GM19035 (cell line): ENCODE measurements at regions not wholly inside any gene's neighbourhood (a gene's known extent, or its start where the extent isn't known, plus 50 kb on each side); places are given as distances from the start of the nearest gene placed in this dataset.

Experiments
- ATAC-seq: cut with Tn5 transposase; IDR thresholded peaks from one replicate; pipeline ENCODE4 v1.9.1; 2021; ENCODE audit not compliant: unreplicated experiment

DNA sequence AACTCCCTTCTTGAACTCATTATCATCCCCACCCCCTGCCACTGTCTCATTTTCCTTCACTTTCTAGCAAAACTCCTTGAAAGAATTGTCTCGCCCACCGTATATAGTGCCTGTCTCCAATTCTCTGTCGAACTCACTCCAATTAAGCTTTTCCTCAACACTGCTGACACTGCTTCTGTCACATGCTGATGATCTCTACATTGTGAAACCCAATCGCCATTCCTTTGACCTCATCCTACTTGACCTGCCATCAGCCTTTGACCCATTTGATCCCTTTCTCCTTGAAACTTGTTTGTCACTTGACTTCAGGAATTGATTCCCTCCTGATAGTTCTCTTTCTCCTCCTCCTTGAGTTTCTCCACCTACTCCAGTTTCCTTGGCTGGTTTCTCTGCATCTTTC, 54.8 kb downstream of the CCDC71L start:
- no peak for ATAC-seq

DNA sequence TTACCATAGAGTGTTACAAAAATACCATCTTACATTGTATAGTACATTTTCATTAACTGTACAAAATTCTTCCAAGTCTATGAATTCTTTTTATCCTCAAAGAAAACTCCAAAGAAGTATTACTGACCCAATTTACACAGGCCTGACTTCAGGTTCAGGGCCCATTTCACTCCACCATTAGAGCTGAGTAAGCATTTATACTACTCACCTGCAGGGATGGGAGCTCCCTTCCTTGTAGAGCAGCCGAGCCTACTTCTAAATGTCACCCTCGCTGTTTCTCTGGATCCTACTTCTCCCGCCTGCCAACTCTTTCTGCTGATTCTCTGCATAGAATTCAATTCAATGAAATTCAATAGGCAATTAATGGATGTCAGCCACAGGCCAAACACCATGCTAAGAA, 56.0 kb downstream of the CCDC71L start:
- ATAC-seq = no peak

DNA sequence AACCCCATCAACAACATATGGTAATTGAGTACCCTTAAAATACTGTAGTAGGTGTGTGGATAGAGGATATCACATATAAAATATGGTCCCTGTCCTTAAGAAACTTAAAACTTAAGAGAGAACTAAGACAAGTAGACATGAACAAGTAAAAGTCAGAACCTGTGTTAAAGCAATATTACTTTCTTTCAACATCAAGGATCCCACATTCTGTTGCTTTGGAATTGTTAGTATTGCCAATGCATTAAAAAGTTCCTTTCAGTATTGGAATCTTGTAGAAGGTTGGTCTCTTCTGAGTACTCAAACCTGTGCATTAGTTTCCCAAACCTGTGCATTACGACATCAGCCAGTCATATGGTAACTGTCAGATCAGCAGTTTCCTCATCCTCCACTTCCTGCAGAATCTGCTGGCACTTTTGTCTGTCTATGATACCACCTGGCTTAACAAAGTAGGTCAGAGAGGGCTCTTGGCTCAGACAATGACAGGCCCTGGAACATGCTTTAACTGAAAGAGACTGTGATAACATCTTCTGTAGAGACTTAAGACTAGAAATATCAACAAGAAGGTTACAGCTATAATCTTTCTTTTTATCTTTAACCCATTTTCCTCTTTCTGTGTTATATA, 56.5 kb downstream of the CCDC71L start:
- ATAC-seq = no peak

DNA sequence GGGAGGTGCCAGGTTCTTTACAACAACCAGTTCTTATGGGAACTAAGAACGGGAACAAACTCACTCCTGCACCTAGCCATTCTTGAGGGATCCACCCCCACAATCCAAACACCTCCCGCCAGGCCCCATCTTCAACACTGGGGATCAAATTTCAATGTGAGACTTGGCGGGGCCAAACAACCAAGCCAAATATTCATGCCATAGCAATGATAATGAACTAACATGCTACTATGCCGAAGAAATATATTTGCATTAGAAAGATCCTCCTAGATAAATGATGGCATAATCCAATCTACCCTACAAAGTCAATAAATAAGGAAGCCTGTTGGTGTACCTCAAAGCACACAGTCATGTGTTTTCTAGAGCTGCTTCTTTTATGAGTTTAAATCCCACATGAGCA, 57.6 kb downstream of the CCDC71L start:
- ATAC-seq = no peak

DNA sequence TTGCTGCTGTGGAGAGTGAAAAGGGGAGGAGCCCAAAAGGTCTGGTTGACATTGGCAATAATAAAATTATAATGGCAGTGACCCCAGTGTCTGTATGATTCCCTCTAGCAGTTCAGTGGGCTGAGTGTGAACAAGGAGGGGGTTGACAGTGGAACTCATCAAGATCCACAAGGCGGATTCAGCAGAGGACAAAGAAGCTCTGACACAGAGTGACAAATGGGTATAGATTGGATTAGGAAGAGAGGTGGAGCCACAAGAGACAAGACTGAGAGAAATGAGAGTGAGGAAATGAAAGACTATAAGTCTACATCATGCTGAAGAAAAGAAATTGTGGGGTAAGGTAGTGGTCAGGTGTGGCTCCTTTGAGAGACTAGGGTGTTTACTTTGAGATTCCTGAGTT, 58.9 kb downstream of the CCDC71L start:
- ATAC-seq = no peak

DNA sequence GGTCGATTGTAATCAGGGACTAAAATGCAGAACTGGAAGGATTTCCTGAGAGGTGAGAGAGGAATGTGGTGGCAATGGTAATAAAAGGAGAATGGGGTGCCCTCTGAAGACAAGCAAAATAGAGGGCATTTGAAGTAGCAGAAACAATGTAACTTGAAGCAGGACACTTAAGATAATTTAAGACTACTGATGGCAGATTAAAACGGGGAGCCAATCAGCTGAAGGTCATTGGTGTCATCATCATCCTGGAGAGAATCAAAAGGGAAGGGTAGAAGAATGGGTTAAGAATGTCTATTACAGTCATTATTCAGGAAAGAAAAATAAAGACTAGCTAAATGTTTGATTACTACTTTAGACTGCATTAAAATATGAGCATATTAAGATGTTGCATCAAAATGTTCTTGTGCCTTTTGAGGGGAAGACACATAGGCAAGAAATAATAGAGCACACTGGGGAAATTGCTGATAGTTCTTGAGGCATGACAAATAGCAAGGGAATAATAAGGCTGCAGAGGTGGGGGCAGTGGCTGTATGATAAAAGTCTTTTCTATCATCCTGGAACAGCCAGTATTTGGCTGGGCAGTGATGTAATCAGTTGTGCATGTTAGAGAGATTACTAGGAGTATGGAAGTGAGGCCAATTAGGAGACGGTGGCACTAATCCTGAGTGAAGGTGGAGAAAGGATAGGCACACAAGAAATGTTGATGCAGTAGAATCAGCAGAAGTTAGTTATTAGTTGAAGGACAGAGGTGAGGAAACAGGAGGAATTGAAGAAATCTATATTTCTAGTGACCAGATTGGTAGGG, 60.2 kb downstream of the CCDC71L start:
- ATAC-seq = no peak

DNA sequence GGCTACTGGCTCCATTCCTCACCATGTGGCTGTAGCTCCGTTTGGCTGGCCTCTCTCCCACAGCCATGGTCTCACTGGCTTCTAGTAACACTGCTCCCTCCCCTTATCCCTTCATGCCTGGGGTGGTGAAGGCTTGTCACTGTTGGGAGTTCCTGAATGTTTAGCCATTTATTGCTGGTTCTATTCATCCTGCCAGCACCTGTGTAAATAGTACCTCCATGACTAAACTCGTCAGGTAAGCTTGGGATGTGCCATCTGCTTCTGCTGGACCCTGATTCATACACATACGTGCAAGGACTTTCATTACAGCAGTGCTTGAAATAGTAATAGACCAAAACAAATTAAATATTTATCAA, 61.6 kb downstream of the CCDC71L start:
- ATAC-seq = no peak

DNA sequence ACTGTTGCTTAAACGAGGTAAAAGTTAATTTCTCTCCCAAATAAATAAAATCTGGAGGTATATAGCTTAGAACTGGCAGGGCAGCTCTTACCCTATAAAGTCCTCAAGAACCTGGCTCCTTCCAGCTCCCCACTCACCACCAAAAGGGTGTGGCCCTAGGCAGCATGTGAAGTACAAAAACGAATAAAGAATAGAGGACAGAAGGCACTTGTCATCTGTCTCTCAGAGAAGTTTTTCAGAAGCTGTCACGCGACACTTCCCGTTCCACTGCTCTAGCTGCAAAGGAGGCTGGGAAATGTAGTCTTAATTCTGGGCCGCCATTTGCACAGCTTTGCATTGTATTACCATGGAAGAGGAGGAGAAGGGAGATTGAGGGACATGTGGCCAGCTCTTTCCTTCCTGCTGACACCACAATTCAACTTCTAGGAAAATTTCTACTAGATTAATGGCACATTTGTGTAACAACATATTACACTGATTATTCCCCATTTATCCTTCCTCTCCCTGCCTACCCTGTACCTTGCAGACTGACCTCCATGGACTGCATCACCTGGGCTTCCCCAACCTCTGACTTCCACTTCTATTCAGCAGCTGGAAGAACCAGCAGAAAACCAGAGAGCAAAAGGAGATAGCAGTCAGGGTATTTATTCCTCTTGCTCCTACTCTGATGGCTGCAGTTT, 62.2 kb downstream of the CCDC71L start:
- peak; percentile 99 for ATAC-seq

DNA sequence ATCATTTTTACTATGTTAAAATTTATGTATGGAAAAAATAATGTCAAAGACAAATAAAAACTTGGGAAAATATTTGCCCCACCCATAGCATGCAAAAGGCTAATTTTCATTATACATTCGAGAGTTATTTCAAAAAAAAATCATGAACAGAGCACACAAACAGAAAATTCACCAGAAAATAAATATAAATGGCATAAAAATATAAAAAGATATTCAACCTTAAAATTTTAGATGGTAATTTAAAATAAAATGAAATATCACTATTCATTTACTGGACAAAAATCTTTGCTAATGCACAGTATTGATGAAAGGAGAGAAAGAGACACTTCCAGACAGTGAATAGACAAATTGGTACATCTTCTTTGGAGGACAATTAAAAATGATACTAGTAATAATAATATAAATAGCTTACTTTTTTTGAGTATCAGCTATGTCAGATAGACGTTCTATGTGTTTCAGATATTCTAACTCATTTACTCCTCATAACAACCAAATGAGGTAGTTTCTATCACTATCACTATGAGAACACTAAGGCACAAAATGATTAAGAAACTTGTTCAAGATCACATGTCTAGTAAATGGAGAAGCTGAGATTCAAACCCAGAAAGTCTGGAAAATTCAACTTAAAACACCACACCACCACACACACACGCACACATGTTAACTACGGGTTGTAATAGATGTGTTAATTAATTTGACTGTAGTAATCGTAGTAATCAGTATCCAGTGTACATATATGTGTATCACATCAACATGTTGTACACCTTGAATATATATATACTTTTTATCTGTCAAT, 63.0 kb downstream of the CCDC71L start:
- ATAC-seq = no peak

DNA sequence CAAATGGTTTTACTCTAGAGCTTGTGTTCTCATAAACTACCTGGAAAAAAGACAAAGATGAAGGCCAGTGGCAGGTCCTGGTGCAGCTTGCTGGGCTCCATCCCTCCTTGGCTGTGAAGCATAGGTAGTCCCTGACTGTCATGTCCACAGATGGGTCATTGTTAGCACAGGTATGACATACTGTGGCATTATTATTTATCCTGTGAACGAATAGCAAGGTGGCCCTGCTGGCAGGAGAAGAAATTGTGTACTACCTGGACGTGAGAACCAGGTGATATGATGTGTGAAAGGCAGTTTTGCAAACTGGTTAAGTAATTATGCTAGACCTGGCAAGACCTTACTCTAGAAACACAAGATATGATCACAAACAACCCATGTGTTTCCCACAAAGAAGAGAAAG, 63.9 kb downstream of the CCDC71L start:
- no peak for ATAC-seq

DNA sequence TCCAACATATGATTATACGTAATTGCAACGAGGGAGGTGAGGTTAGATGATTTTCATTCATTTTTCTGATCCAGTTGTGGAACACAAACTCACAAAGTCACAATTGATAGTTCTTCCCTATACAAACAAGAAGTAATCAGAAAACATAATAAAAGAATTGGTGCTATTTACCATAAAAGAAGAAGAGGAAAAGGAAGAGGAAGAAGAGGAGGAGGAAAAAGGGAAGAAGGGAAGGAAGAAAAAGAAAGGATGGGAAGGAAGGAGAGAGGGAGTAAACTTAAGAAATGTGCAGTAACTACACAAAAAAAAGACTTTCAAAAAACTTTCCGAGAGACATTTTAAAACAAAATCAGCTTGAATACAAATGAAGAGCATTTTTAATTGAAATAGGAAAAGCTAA, 65.0 kb downstream of the CCDC71L start:
- no peak for ATAC-seq

DNA sequence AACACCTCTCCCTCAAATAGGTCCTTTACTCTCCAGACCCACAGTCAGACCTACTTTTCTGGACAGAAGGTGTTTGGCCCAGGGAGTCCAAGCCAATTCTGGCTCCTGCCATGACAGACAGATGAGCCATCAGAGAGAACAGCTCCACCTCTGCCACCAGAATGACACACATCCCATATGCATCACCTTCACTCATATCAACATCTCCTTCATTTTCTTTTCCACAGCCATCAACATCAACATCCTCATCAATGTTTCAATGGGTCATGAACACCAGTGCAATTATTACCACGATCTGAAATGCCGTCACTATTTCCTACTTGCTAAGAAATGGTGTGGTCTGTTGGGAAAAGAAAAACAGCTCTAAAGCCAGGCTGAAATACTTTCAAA, 67.9 kb downstream of the CCDC71L start:
- no peak for ATAC-seq

DNA sequence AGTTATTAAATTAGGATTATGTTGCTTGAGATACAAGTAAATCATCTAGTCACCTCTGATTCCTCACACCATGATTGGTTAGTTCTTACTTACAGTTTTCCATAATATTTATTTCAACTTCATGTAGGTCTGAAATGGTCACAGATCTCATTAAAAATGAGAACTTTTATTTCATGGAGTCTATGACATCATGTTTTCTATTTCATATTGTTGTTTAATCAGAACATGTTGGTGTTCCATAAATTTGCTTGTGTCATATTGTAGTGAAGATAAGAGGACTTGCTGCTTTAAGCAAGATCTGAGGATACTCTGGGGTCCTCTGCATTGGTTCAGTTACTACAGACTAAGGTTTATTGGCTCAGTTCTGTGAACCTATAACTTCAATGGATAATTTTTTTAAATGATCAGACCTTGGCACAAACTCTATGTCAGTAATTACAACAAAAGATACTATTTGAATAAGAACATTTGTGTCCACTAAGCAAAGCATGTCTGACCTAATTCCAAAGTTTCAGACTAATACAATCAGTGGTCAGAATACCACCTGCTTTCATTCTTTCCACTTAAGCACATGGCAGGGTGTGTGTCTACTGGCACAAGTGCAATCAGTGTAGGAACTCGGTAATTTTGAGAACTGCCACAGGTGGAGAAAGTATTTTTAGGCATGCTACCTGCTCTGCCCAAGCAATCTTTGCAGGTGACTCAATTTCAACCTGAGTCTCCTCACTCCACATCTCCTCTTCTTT, 68.5 kb downstream of the CCDC71L start:
- ATAC-seq = no peak

DNA sequence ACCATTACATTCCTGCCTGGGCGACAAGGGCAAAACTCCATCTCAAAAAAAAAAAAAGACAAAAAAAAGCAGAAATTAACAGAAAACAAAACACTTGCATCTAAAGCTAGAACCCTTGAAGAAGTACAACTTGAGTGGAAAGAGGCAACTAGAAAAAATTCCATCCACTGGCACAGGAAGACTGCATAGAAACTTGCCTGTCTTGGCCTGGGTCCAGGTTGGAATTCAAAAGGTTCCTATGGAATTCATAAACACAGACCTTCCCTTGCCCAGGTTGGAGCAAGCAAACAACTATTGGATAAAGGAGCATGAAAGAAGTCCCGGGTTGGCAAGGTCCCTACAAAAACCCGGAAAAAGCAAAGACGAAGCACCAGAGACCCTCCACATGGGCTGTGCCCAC, 69.8 kb downstream of the CCDC71L start:
- ATAC-seq = no peak

DNA sequence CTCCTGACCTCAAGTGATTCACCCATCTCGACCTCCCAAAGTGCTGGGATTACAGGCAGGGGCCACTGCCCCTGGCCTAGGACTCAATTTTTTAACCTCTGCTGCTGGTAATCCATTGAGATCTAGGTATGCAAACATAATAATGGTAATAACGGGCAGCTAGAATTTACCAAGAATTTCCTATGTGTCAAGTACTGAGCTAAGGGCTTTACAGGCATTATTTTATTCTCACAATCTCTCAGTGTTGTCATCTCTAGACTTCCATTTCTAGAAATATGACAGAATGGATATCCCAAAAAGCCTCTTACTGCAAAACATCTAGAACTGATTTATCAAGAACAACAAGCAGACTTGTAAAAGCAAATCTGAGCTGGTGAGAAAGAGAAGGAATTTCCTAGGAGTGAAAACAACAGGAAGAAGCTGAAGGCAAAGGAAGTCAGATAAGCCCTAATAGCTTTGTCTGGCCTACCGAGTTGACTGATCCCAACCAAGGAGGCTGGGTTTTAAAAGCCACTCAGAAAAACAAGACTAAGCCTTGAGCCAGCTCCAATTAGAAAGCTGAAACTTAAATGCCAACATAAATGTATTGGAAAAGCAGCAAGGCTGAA, 70.6 kb downstream of the CCDC71L start:
- ATAC-seq = no peak

DNA sequence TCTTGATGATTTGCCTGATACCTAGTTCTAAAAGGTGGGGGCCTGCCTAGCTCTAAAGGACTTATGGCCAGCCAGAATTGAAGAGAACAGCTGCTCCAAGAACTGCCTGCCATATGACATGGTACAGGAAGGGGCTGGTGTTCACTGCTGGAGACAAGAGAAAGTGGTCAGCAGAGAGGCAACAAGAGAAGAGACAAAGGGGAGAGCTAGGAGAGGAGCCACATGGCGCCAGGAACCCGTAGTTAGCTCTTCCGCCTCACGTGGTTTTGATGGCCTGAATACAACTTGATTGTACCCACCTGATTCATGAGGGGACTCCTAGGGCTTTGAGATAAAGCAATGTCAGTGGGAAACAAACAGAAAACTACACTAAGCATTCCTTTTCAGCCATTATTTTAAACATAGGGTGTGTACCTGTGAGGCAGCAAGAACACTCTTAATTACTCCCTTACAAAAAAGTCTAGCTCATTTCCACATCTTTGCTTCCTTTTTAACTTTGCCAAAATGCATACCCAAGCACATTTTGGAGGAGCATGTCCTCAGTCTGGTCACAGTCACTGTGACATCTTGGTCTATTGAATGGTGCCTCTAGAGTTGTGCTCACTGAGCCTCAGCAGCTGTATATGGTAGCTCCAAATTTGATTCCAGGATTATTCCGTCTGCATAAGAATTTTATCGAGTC, 71.6 kb downstream of the CCDC71L start:
- no peak for ATAC-seq

DNA sequence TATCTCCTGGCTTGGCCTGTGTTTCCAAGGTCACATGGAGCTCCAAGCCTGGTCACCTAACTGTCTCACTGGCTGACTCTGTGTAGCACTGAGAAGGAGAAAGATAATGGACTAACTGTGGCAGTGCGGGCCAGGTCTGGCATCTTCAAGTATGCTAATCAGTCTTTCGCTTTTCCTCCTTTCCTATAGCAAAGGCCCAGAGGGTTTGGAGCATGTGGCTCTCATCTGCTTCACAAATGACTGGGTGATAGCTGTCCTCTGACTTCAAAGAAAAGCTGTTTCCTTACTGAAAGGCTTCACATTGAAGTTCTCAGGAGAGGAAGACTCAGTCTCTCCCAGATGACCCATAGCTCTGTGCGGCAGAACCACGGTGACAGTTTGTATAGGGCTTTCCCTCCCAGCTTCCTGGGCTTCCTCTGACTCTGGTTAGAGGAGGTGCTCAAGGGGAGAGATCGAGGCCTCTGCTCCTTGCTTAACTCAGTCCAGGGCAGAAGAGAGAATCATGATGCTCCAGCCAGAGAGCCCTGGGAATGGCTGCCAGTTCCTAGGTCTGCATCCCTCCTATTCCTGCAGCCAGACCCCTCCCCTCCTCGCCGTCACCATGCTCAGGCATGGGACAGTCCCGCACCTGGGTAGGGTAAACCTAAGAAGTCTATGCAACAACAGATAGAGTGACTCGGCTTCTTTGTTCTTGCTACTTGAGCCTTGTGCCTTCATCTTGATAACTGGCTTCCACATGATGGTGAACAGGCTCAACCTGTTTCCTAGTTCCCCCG, 72.3 kb downstream of the CCDC71L start:
- no peak for ATAC-seq

DNA sequence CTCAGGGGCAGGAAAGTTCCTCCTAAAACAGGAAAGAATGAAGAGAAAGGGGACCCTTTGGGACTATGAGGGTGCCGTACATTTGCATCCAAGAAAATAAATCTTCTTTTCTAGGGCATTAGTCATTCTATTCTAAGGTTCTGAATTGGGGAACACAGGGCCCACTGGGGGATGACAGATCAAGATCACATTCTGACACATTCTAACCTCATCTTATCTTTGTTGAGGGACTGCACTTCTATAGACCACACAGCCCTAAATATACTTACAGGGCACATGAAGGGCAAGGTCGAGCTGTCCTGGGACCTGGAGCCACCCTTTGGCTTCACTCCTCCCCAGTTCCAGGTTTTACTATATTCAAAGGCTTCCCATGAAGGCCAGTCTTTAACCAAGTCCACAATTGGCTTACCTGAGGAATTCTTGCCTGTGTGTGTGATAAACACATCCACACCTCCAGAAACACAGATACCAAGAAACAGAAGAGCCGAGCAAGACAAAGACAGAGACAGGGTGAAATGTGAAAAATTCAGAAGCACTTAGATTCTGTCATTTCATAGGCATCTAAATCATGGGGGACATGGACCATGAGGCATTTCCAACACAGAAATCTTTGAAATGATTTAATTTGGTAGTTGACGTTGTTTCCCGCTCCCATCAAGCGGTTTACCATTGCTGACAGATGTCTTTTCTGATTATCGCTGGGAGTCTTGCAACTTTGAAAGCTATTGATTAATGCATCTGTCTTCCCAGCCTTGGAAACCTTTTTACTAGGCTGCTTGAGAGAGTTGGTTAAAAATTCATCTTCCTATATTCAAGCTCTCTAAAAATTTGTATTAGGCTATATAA, 75.8 kb downstream of the CCDC71L start:
- ATAC-seq = no peak
